ENCODE measurements at regions not wholly inside any gene's neighbourhood (a gene's known extent, or its start where the extent isn't known, plus 50 kb on each side); places are given as distances from the start of the nearest gene placed in this dataset.

DNA sequence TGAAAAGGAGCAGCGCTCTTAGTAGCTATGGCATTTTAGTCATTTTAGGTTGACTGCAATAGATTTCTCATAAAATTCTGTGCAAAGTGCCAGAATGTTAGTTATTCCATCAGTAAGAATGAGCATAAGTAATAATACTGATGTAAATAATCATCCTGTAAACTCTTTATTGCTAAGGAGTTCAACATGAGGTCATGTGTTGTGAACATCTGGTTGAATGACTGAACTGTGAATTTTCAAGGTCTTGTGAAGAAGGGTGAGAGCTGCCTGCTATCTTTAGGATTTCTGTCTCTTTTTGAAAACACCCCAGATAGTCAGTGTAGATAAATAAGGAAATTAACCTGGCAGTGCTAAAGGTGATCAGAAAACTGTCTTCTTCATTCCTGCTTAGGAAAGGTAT, 333.4 kb upstream of the TBC1D5 start:
- TF ChIP-seq POLR2AphosphoS5 (IDR thresholded peaks at IDR 0.05) = no peak
- TF ChIP-seq, protein P1, sequence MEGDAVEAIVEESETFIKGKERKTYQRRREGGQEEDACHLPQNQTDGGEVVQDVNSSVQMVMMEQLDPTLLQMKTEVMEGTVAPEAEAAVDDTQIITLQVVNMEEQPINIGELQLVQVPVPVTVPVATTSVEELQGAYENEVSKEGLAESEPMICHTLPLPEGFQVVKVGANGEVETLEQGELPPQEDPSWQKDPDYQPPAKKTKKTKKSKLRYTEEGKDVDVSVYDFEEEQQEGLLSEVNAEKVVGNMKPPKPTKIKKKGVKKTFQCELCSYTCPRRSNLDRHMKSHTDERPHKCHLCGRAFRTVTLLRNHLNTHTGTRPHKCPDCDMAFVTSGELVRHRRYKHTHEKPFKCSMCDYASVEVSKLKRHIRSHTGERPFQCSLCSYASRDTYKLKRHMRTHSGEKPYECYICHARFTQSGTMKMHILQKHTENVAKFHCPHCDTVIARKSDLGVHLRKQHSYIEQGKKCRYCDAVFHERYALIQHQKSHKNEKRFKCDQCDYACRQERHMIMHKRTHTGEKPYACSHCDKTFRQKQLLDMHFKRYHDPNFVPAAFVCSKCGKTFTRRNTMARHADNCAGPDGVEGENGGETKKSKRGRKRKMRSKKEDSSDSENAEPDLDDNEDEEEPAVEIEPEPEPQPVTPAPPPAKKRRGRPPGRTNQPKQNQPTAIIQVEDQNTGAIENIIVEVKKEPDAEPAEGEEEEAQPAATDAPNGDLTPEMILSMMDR (IDR thresholded peaks at IDR 0.05) = no peak
- TF ChIP-seq EP300 (IDR thresholded peaks at IDR 0.05; ENCODE audit: low read depth) = no peak
- no peak for TF ChIP-seq POLR2A (IDR thresholded peaks at IDR 0.05)
